IPS-15b (cell line): ENCODE measurements at regions not wholly inside any gene's neighbourhood (a gene's known extent, or its start where the extent isn't known, plus 50 kb on each side); places are given as distances from the start of the nearest gene placed in this dataset.

Experiments
- H3K27me3 ChIP-seq: one replicate; pipeline ENCODE4 v1.6.1; 2013; ENCODE audit warnings: low read length; ENCODE audit not compliant: control insufficient read depth, insufficient read depth
- H3K36me3 ChIP-seq: one replicate; pipeline ENCODE4 v1.6.1; 2013; ENCODE audit warnings: low read length; ENCODE audit not compliant: control insufficient read depth, insufficient read depth
- H3K4me1 ChIP-seq: one replicate; pipeline ENCODE4 v1.6.1; 2013; ENCODE audit warnings: mild to moderate bottlenecking, low read length; ENCODE audit not compliant: control insufficient read depth, insufficient read depth
- H3K4me3 ChIP-seq: one replicate; pipeline ENCODE4 v1.5.1; 2013; ENCODE audit warnings: low read depth, low read length
- H3K9ac ChIP-seq: one replicate; pipeline ENCODE4 v1.6.1; 2013; ENCODE audit warnings: low read depth, mild to moderate bottlenecking, low read length
- H3K9me3 ChIP-seq: one replicate; pipeline ENCODE4 v1.6.1; 2013; ENCODE audit warnings: mild to moderate bottlenecking, low read length; ENCODE audit not compliant: control insufficient read depth, insufficient read depth

DNA sequence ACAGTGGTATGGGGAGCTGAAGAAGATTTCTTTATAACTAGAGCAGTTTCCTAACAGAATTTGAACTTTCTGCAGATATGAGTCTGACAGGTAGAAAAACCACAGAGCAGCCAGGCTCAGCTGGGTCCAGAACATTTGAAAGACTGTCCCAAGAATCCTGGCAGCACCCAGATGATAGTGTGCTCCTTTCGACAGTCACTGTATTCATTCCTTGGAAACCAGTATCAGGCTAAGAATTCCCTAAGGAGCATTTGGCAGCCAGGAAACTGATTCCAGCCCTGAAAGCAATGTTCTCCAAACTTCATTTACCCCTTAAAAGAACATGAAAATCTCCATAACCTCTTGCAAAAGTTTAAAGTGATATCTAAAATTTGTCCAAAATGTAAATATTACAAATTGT, 123.0 kb upstream of the MTAP start:
- Histone ChIP-seq H3K36me3 (no peaks in the 10 kb centered on the region), H3K9me3 (no peaks in the 10 kb centered on the region), H3K9ac (no peak overlapping the region), H3K4me1 (no peaks in the 10 kb centered on the region), H3K4me3 (no peak overlapping the region), H3K27me3 (no peaks in the 10 kb centered on the region)

DNA sequence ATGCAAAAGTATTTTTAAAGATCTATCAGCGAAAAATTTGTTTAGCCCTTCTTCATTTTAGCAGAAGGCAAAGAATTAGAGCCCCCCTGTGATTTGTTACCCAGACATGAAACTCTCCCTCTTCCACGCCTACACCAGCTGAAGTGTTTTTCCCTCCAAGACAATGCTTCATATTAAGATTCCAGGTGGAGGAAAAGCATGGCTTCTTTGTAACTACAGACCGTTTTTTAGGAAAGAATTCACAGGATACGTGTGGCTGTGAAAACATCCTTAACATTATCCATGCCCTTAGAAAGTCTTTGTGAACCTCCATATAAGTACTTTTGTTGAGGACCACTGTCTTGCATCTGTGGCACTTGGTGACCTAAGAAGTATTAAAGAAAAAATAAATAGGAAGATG, 121.8 kb upstream of the MTAP start:
- no peaks in the 10 kb centered on the region for H3K36me3 ChIP-seq
- H3K27me3 ChIP-seq: no peaks in the 10 kb centered on the region
- H3K4me1 ChIP-seq: no peaks in the 10 kb centered on the region
- H3K4me3 ChIP-seq: no peak overlapping the region
- no peak overlapping the region for H3K9ac ChIP-seq
- H3K9me3 ChIP-seq: no peaks in the 10 kb centered on the region

DNA sequence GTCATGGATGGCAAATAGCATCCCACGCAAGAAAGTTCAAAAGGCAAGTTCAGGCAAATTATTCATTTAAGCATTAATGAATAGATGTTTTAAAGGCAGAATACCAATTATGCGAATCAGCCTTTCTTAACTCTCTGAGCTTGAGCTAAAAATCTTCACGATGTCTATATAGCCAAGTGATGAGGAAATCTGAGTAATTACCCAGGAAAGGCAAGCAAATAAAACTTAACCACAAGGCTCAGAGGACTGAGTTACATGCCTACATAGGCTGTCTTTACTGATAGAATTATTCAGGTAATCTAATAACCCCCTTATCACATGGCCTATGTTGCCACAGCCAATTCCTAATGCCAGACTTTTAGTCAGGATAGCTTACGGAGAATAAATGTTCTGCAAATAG, 120.8 kb upstream of the MTAP start:
- no peaks in the 10 kb centered on the region for H3K9me3 ChIP-seq
- H3K4me3 ChIP-seq: no peak overlapping the region
- no peaks in the 10 kb centered on the region for H3K4me1 ChIP-seq
- H3K27me3 ChIP-seq: no peaks in the 10 kb centered on the region
- H3K9ac ChIP-seq: no peak overlapping the region
- H3K36me3 ChIP-seq: no peaks in the 10 kb centered on the region

DNA sequence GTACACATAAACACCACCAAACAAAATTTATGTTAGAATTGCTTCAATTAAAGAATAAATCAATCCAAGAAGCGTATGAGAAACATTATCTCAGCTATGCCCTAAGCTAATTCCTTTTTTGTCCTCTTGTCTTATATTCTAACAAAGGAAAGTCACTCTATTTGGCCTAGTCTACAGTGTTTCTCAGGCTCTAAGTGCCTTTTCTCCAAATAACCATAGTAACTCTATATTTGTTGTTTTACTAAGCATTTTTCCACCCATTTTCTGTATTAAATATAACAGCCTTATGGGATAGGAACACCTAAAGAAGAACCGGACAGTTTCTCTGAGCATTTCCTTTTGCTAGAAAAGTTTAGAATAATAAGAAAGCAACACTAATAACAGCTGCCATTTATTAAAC, 120.1 kb upstream of the MTAP start:
- no peaks in the 10 kb centered on the region for H3K4me1 ChIP-seq
- no peaks in the 10 kb centered on the region for H3K36me3 ChIP-seq
- no peaks in the 10 kb centered on the region for H3K9me3 ChIP-seq
- no peak overlapping the region for H3K9ac ChIP-seq
- no peaks in the 10 kb centered on the region for H3K27me3 ChIP-seq
- no peak overlapping the region for H3K4me3 ChIP-seq

DNA sequence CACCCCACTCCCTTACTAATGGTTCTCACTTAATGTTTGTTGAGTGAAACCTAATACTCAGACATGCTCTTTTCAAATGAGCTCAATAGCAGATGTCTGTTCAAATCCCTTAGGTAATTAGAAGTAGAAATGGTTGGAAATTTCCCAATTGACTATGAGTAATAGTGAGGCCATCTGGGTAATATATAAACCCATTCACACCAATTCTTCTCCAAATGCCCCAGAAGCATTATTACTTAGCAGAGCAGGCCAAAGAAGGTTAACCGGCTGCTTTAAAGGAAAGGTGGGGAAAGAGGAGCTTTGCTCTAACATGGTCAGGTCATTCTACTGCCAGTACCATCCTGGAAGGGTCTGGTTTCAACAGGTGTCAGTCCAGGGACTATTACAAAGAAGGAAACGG, 119.5 kb upstream of the MTAP start:
- no peak overlapping the region for H3K9ac ChIP-seq
- no peaks in the 10 kb centered on the region for H3K27me3 ChIP-seq
- H3K4me3 ChIP-seq: no peak overlapping the region
- H3K9me3 ChIP-seq: no peaks in the 10 kb centered on the region
- H3K36me3 ChIP-seq: no peaks in the 10 kb centered on the region
- no peaks in the 10 kb centered on the region for H3K4me1 ChIP-seq

DNA sequence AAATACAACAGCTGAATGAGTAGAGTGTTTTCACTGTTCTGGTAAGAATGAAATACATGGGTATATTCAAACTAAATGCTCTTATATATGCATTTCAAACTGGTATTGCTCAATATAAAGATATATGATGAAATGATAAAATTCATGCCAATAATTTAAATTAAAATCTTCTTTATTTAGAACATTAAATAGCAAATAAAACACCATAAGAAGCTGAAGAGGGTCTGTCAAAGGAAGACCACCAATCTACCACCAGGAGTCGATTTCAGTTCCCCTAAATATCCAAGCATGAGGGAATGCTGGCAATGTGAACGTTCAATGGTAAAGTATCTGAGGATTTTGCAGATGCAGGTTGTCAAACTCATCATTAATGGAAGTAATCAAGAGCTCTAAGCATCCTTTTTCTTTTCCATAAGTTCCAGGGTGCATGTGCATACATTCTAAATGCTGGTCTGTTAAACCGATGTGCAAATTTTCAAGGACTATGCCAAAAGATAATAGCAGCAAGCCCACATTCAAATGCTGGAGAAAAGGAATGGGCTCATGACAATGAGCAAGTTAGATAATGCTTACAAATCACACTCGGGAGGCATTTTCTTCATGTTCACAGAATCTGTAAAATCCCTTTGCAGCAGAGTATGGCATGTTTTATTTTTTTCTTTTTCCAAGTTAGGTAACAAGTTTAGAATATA, 118.8 kb upstream of the MTAP start:
- Histone ChIP-seq H3K9me3 (no peaks in the 10 kb centered on the region), H3K27me3 (no peaks in the 10 kb centered on the region), H3K9ac (no peak overlapping the region), H3K4me1 (no peaks in the 10 kb centered on the region), H3K36me3 (no peaks in the 10 kb centered on the region), H3K4me3 (no peak overlapping the region)

DNA sequence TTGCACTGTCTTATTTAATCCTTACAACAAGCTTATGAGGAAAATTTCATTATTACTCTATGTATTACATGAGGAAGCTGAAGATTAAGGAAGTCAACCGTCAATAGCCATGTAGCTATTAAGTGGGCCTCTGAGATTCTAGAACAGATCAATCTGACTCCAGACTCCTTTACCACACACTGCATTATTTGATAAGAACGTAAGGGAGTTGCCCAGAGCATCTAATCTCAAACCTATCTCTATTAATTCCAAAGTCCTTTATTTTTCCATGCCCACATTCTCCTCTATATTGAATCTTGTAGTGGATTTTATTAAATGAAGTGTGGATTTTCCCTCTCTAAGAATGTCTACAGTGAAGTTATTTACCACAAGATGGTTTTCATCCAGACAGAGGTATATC, 118.2 kb upstream of the MTAP start:
- no peaks in the 10 kb centered on the region for H3K27me3 ChIP-seq
- no peaks in the 10 kb centered on the region for H3K4me1 ChIP-seq

DNA sequence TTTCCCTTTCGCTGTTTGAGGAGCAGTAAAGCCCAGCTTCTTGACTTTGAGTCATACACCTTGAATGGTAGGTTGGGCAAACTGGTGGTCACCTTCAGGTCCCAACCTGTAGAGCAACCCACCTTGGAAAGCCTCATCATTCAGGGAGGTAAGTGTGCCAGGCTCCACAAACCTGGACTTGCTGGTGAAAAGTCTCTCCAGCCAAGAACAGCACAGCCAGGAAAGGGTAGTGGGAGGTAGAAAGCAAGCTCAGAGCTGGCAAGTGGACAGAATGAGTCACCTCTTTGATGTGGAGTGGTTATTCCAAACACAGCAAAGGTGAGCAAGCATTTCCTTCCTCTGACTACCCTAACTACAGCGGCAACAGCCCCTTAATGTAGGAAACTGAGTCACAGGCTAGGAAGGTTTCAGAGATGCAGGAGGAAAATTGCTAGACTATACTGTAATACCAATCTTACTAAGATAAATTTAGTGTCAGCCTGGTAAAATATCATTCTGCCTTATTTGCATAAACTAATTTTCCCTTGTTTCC, 117.5 kb upstream of the MTAP start:
- no peak overlapping the region for H3K9ac ChIP-seq
- no peaks in the 10 kb centered on the region for H3K36me3 ChIP-seq
- no peaks in the 10 kb centered on the region for H3K27me3 ChIP-seq
- H3K4me1 ChIP-seq: no peaks in the 10 kb centered on the region
- no peak overlapping the region for H3K4me3 ChIP-seq
- H3K9me3 ChIP-seq: no peaks in the 10 kb centered on the region

More for the DNA sequence above, 118.2 kb upstream of the MTAP start:
- H3K4me3 ChIP-seq: no peak overlapping the region
- no peaks in the 10 kb centered on the region for H3K9me3 ChIP-seq
- no peaks in the 10 kb centered on the region for H3K36me3 ChIP-seq
- H3K9ac ChIP-seq: no peak overlapping the region

DNA sequence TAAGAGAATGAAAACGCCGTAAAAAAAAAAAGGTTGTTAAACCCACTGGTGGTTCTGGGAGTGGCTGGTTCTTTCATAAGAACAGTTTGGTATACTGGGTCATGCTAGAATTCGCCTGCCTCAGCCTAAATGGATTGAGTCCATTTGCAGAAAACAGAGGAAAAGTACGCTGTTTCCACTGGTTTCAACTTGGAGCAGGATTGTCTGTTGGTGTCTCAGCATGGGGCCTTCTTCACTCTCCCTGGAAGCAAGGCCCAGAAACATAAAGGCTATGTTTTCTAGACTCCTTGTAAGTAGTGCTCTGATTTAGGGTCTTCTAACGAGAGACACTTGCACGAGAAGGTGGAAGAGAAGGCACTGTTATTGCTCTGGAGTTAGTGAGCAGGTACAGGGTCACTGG, 116.9 kb upstream of the MTAP start:
- Histone ChIP-seq H3K36me3 (no peaks in the 10 kb centered on the region), H3K9me3 (no peaks in the 10 kb centered on the region), H3K4me1 (no peaks in the 10 kb centered on the region), H3K9ac (no peak overlapping the region), H3K27me3 (no peaks in the 10 kb centered on the region), H3K4me3 (no peak overlapping the region)

DNA sequence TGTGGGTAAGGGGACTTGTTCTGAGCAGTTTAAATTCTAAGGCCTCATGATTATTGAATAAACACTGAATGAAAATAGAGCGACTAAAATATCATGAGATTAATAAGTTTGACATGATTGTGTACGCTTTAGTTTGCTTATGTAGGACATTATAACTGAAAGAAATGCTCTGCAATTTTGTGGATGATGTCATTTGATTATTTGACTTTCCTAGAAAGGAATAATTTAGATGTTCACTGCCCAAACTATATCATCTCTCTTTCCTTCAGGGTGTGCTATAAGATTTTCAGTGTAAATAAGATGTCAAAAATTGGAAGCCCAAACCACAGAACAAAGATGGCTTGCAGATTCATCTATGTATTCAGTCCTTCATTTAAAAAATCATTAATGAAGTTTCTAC, 115.7 kb upstream of the MTAP start:
- no peak overlapping the region for H3K4me3 ChIP-seq
- H3K4me1 ChIP-seq: no peaks in the 10 kb centered on the region
- no peaks in the 10 kb centered on the region for H3K27me3 ChIP-seq
- no peaks in the 10 kb centered on the region for H3K36me3 ChIP-seq
- H3K9ac ChIP-seq: no peak overlapping the region
- H3K9me3 ChIP-seq: no peaks in the 10 kb centered on the region

DNA sequence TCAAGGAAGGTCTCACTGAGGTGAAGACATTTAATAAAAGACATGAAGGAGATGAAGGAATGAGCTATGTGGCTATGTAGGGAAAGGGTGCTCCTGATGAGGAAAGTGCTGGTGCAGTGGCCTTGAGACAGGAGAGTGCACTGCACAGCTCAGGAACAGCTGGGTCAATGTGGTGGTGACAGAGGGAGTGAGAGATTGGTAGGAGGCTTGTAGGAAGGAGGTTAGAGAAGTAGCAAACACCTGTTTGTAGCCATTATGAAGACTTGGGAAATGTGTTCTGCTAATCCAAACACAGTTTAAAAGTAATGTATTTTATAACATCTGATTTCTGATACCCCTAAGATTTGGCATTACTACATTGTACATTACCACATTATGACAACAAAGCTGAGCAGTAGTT, 115.1 kb upstream of the MTAP start:
- Histone ChIP-seq H3K9me3 (no peaks in the 10 kb centered on the region), H3K9ac (no peak overlapping the region), H3K27me3 (no peaks in the 10 kb centered on the region), H3K4me3 (no peak overlapping the region), H3K4me1 (no peaks in the 10 kb centered on the region), H3K36me3 (no peaks in the 10 kb centered on the region)

DNA sequence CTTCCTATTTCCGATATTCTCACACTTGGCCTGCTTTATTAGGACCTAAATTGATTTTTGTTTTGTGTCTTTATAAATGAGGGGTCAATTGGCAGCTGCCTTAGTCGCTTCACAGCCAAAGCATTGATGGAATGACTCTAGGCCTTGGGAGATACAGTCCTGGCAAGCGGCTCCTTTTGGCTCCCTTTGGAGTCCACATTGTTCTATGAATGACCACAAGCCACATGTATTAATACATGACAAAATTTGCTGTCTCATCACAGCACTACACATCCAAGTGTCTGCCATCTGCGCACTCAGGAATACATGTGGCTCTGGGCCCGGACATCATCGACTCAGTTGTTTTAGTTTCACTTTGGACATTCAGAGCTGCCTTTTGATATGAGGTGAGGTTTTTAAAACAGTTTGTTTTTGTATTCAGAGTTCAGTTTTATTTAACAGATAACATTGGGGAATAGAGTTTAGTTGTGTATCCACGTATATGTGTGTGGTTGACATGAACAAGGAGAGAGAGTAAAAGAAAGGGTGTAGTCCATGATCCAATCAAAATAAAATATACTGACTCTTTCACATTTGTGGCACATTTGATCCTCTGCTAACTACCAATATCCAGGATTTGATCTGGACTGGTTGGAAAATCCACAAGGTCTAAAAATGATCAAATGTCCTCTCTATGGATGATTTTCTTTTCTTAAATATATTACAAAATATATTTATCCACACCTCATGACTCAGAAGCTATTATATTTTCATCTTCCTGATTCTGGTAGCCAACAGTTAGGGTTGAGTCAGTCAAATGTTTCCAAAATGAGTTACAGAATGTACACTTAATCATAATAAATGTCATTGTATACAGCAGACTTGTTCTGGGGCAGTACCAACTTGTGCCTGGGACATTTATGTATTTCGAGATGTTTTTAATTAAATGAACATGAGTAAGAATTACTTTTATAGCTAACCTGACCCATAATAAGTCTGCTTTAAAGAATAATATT, 114.0 kb upstream of the MTAP start:
- Histone ChIP-seq H3K36me3 (no peaks in the 10 kb centered on the region), H3K9me3 (no peaks in the 10 kb centered on the region), H3K27me3 (no peaks in the 10 kb centered on the region), H3K9ac (no peak overlapping the region), H3K4me1 (no peaks in the 10 kb centered on the region), H3K4me3 (no peak overlapping the region)
